SK-N-SH (cell line): ENCODE measurements at regions not wholly inside any gene's neighbourhood (a gene's known extent, or its start where the extent isn't known, plus 50 kb on each side); places are given as distances from the start of the nearest gene placed in this dataset.

Experiments used
- CTCF ChIA-PET: fragments of 300-600, 350-600 bp; formaldehyde crosslinking; extraction: SDS; loops from one replicate; lab custom pipeline; 2021; lab: Yijun Ruan, JAX
- POLR2A ChIA-PET: fragments of 350-600 bp; sonication (Branson Sonifier 250); formaldehyde crosslinking; extraction: SDS; loops from one replicate; lab custom pipeline; 2020; ENCODE audit warnings: antibody characterized with exemption, inconsistent platforms; lab: Yijun Ruan, JAX
- DNase-seq: peaks from one replicate; pipeline ENCODE4 v3.0.0; 2012
- H2AFZ ChIP-seq: fragments of 200-600 bp; sonication (generic); 2 replicates; pipeline ENCODE4 v1.8.1; 2016; ENCODE audit warnings: antibody characterized with exemption, mild to moderate bottlenecking, low read depth
- H3F3A ChIP-seq: fragments of 200-600 bp; sonication (generic); replicated peaks from 2 replicates; pipeline ENCODE3; 2016; ENCODE audit warnings: antibody characterized with exemption, mild to moderate bottlenecking; ENCODE audit not compliant: insufficient read depth
- H3K27ac ChIP-seq, 2 experiments: fragments of 200-500 bp in 1 of 2; fragments of 200-600 bp in 1 of 2; sonication (Bioruptor generic) in 1 of 2; sonication (generic), shearing (Covaris generic) in 1 of 2; 2 replicates each; pipeline versions ENCODE4 v1.5.1 to v1.6.1; 2014 to 2016; ENCODE audit warnings: low read depth in 2 of 2, inconsistent platforms in 1 of 2, low read length in 1 of 2, mild to moderate bottlenecking in 1 of 2, mixed read lengths in 1 of 2
- H3K27me3 ChIP-seq: fragments of 200-600 bp; sonication (generic), shearing (Covaris generic); 2 replicates; pipeline ENCODE4 v1.6.1; 2016; ENCODE audit warnings: mixed run types; ENCODE audit not compliant: insufficient read depth
- H3K36me3 ChIP-seq, 2 experiments: fragments of 200-500 bp in 1 of 2; fragments of 200-600 bp in 1 of 2; sonication (Bioruptor generic) in 1 of 2; sonication (generic) in 1 of 2; replicated peaks in 1 of 2; 2 replicates each; pipeline versions ENCODE3 to v1.5.1; 2014 to 2016; ENCODE audit warnings: low read length in 1 of 2, mild to moderate bottlenecking in 1 of 2; ENCODE audit not compliant: insufficient read depth in 2 of 2, control insufficient read depth in 1 of 2
- H3K4me1 ChIP-seq, 2 experiments: fragments of 200-500 bp in 1 of 2; fragments of 200-600 bp in 1 of 2; sonication (Bioruptor generic) in 1 of 2; sonication (generic), shearing (Covaris generic) in 1 of 2; 2 replicates each; pipeline versions ENCODE4 v1.5.1 to v1.6.1; 2014 to 2016; ENCODE audit warnings: low read depth in 1 of 2, low read length in 1 of 2, mixed run types in 1 of 2; ENCODE audit not compliant: insufficient read depth in 2 of 2, control insufficient read depth in 1 of 2
- H3K4me2 ChIP-seq: fragments of 200-600 bp; sonication (generic), shearing (Covaris generic); 2 replicates; pipeline ENCODE4 v1.6.1; 2017; ENCODE audit warnings: mixed run types
- H3K4me3 ChIP-seq, 2 experiments: fragments of 200-500 bp in 1 of 2; fragments of 200-600 bp in 1 of 2; sonication (Bioruptor generic) in 1 of 2; sonication (generic), shearing (Covaris generic) in 1 of 2; 2 replicates each; pipeline versions ENCODE4 v1.5.1 to v1.8.1; 2014 to 2016; ENCODE audit warnings: low read depth in 2 of 2, inconsistent platforms in 1 of 2, low read length in 1 of 2, mild to moderate bottlenecking in 1 of 2, mixed read lengths in 1 of 2, moderate library complexity in 1 of 2
- H3K79me2 ChIP-seq: fragments of 200-600 bp; sonication (generic); 2 replicates; pipeline ENCODE4 v1.8.1; 2017; ENCODE audit warnings: mild to moderate bottlenecking; ENCODE audit not compliant: insufficient read depth
- H3K9ac ChIP-seq: fragments of 200-600 bp; sonication (generic); 2 replicates; pipeline ENCODE4 v1.6.1; 2017; ENCODE audit warnings: mixed run types
- H3K9me2 ChIP-seq: fragments of 200-600 bp; sonication (generic); 2 replicates; pipeline ENCODE4 v1.6.1; 2017; ENCODE audit warnings: mixed run types
- H3K9me3 ChIP-seq: fragments of 200-600 bp; sonication (generic); 2 replicates; pipeline ENCODE4 v1.6.1; 2017; ENCODE audit warnings: mixed run types, mild to moderate bottlenecking, moderate library complexity
- H4K20me1 ChIP-seq: fragments of 200-600 bp; sonication (generic); 2 replicates; pipeline ENCODE4 v1.6.1; 2017; ENCODE audit warnings: mild to moderate bottlenecking, mixed run types; ENCODE audit not compliant: insufficient read depth
- CTCF ChIP-seq: fragments of 200-600 bp; sonication (generic); IDR thresholded peaks from 2 replicates; pipeline ENCODE4 v1.6.1; 2017; ENCODE audit warnings: antibody characterized with exemption, mild to moderate bottlenecking, moderate library complexity
- ELF1 ChIP-seq: IDR thresholded peaks from 2 replicates; pipeline ENCODE4 v1.4.0; 2012
- EZH2phosphoT487 ChIP-seq: fragments of 200-600 bp; sonication (generic); IDR thresholded peaks from 2 replicates; pipeline ENCODE4 v1.6.1; 2017; ENCODE audit warnings: low read depth, mixed run types, mild to moderate bottlenecking, antibody characterized with exemption, moderate library complexity, borderline replicate concordance
- FOXM1 ChIP-seq: IDR thresholded peaks from 2 replicates; pipeline ENCODE4 v1.4.0; 2012; ENCODE audit warnings: low read depth, mild to moderate bottlenecking
- MXI1 ChIP-seq: IDR thresholded peaks from 2 replicates; pipeline ENCODE4 v1.6.1; 2012; ENCODE audit warnings: mild to moderate bottlenecking, low read depth, low read length, improper control_type of control experiment
- NRF1 ChIP-seq: IDR thresholded peaks from 2 replicates; pipeline ENCODE4 v1.6.1; 2012; ENCODE audit warnings: low read depth, mild to moderate bottlenecking, low read length
- RCOR1 ChIP-seq: fragments of 150-350 bp; IDR thresholded peaks from 2 replicates; pipeline ENCODE4 v1.6.1; 2017; ENCODE audit warnings: antibody characterized with exemption, low read length
- RFX5 ChIP-seq: IDR thresholded peaks from 2 replicates; pipeline ENCODE4 v1.6.1; 2012; ENCODE audit warnings: mild to moderate bottlenecking, improper control_type of control experiment, low read length
- SIN3A ChIP-seq: IDR thresholded peaks from 2 replicates; pipeline ENCODE4 v1.6.1; 2012; ENCODE audit warnings: low read depth, mild to moderate bottlenecking, low read length, moderate library complexity, borderline replicate concordance
- TAF1 ChIP-seq: IDR thresholded peaks from 2 replicates; pipeline ENCODE4 v1.6.1; 2012; ENCODE audit warnings: low read depth, mild to moderate bottlenecking, low read length, moderate library complexity, borderline replicate concordance
- TEAD4 ChIP-seq: IDR thresholded peaks from 2 replicates; pipeline ENCODE4 v1.4.0; 2012; ENCODE audit warnings: mild to moderate bottlenecking, borderline replicate concordance; ENCODE audit not compliant: insufficient read depth
- YY1 ChIP-seq: IDR thresholded peaks from 2 replicates; pipeline ENCODE4 v1.4.0; 2012; ENCODE audit warnings: low read depth, mild to moderate bottlenecking
- ZBTB33 ChIP-seq: IDR thresholded peaks from 2 replicates; pipeline ENCODE4 v1.4.0; 2012; ENCODE audit warnings: low read depth, borderline replicate concordance
- WGBS: methylation state at CpG from one replicate; pipeline ENCODE4 v1.1.6; 2017; ENCODE audit warnings: low lambda C conversion rate; 5-methylcytosine and 5-hydroxymethylcytosine counted together
- TF ChIP-seq, protein P1 (sequence below): IDR thresholded peaks from 2 replicates; pipeline ENCODE4 v1.6.1; 2012; ENCODE audit warnings: mild to moderate bottlenecking, low read depth, low read length, moderate library complexity
- TF ChIP-seq, protein P2 (sequence below): IDR thresholded peaks from 2 replicates; pipeline ENCODE4 v1.4.0; 2012; ENCODE audit warnings: low read depth, borderline replicate concordance
- TF ChIP-seq, protein P3 (sequence below): IDR thresholded peaks from 2 replicates; pipeline ENCODE4; 2012

DNA sequence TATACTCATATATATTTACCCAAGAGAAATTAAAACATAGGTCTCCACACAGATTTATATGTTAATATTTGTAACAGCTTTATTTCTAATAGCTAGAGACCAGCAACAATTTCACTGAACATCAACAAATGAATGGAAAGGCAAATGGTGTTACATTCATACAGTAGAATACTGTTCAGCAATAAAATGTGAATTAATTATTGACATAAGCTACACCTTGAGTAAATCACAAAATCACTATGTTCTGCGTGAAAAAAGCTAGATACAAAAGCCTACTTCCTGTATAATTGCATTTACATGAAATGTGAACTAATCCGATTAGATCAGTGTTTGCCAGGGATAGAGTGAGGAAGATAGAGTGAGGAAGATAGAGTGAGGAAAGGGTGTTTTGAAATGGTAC lies 945.7 kb downstream of the SQOR start:
- Histone ChIP-seq H3K36me3 (no peaks in the 10 kb centered on the region), H3K79me2 (no peaks in the 10 kb centered on the region), H3K9me3 (no peaks in the 10 kb centered on the region), H3K4me2 (no peak overlapping the region), H3K9ac (no peak overlapping the region), H3K4me3 (no peak overlapping the region), H3K27ac (no peak overlapping the region), H2AFZ (no peak overlapping the region), H3F3A (no peaks in the 10 kb centered on the region), H3K27me3 (no peaks in the 10 kb centered on the region), H4K20me1 (no peaks in the 10 kb centered on the region), H3K9me2 (no peaks in the 10 kb centered on the region), H3K4me1 (no peaks in the 10 kb centered on the region)
- ChIA-PET CTCF (interaction anchor here (0.6 kb wide), 1 partner anchor 255 kb away, joined by 3 read pairs; no protein-coding TSS in a partner anchor), POLR2A (no interaction called here)
- TF ChIP-seq TEAD4 (no peak), YY1 (no peak), RFX5 (no peak), EZH2phosphoT487 (no peak), ZBTB33 (no peak), TAF1 (no peak), NRF1 (no peak), ELF1 (no peak), FOXM1 (no peak), SIN3A (no peak)
- TF ChIP-seq, protein P1, sequence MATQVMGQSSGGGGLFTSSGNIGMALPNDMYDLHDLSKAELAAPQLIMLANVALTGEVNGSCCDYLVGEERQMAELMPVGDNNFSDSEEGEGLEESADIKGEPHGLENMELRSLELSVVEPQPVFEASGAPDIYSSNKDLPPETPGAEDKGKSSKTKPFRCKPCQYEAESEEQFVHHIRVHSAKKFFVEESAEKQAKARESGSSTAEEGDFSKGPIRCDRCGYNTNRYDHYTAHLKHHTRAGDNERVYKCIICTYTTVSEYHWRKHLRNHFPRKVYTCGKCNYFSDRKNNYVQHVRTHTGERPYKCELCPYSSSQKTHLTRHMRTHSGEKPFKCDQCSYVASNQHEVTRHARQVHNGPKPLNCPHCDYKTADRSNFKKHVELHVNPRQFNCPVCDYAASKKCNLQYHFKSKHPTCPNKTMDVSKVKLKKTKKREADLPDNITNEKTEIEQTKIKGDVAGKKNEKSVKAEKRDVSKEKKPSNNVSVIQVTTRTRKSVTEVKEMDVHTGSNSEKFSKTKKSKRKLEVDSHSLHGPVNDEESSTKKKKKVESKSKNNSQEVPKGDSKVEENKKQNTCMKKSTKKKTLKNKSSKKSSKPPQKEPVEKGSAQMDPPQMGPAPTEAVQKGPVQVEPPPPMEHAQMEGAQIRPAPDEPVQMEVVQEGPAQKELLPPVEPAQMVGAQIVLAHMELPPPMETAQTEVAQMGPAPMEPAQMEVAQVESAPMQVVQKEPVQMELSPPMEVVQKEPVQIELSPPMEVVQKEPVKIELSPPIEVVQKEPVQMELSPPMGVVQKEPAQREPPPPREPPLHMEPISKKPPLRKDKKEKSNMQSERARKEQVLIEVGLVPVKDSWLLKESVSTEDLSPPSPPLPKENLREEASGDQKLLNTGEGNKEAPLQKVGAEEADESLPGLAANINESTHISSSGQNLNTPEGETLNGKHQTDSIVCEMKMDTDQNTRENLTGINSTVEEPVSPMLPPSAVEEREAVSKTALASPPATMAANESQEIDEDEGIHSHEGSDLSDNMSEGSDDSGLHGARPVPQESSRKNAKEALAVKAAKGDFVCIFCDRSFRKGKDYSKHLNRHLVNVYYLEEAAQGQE: no peak
- no peak for DNase-seq
- 20% methylated on average over 2 of the region's 2 CpGs for WGBS

GRCh38 chr15:46580924-46581323 lies 946.1 kb downstream of the SQOR start:
- POLR2A ChIA-PET: no interaction called here
- TF ChIP-seq YY1: no peak
- TF ChIP-seq, protein P2, sequence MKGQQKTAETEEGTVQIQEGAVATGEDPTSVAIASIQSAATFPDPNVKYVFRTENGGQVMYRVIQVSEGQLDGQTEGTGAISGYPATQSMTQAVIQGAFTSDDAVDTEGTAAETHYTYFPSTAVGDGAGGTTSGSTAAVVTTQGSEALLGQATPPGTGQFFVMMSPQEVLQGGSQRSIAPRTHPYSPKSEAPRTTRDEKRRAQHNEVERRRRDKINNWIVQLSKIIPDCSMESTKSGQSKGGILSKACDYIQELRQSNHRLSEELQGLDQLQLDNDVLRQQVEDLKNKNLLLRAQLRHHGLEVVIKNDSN: no peak
- TF ChIP-seq NRF1: no peak
- TF ChIP-seq, protein P3, sequence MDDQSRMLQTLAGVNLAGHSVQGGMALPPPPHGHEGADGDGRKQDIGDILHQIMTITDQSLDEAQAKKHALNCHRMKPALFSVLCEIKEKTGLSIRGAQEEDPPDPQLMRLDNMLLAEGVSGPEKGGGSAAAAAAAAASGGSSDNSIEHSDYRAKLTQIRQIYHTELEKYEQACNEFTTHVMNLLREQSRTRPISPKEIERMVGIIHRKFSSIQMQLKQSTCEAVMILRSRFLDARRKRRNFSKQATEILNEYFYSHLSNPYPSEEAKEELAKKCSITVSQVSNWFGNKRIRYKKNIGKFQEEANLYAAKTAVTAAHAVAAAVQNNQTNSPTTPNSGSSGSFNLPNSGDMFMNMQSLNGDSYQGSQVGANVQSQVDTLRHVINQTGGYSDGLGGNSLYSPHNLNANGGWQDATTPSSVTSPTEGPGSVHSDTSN: no peak
- TF ChIP-seq CTCF: no peak
- no peak for TF ChIP-seq ZBTB33
- TF ChIP-seq RCOR1: no peak
- no peak for TF ChIP-seq MXI1

More at GRCh38 chr15:46580924-46581323, 946.1 kb downstream of the SQOR start:
- CTCF ChIA-PET: interaction anchor here (0.6 kb wide), 1 partner anchor 254 kb away, joined by 3 read pairs; no protein-coding TSS in a partner anchor
- no peaks in the 10 kb centered on the region for H3F3A ChIP-seq
- no peak overlapping the region for H3K4me3 ChIP-seq
- no peaks in the 10 kb centered on the region for H3K36me3 ChIP-seq
- no peak overlapping the region for H3K9ac ChIP-seq
- no peak overlapping the region for H2AFZ ChIP-seq
- WGBS: 14% methylated on average over 2 of the region's 2 CpGs
- H3K9me3 ChIP-seq: no peaks in the 10 kb centered on the region
- no peak for DNase-seq
- H3K79me2 ChIP-seq: no peaks in the 10 kb centered on the region
- H3K27ac ChIP-seq: no peak overlapping the region
- no peaks in the 10 kb centered on the region for H3K9me2 ChIP-seq
- H3K27me3 ChIP-seq: no peaks in the 10 kb centered on the region
- no peaks in the 10 kb centered on the region for H3K4me1 ChIP-seq
- H4K20me1 ChIP-seq: no peaks in the 10 kb centered on the region
- no peak overlapping the region for H3K4me2 ChIP-seq
